ENCODE measurements at regions not wholly inside any gene's neighbourhood (a gene's known extent, or its start where the extent isn't known, plus 50 kb on each side); places are given as distances from the start of the nearest gene placed in this dataset.

DNA sequence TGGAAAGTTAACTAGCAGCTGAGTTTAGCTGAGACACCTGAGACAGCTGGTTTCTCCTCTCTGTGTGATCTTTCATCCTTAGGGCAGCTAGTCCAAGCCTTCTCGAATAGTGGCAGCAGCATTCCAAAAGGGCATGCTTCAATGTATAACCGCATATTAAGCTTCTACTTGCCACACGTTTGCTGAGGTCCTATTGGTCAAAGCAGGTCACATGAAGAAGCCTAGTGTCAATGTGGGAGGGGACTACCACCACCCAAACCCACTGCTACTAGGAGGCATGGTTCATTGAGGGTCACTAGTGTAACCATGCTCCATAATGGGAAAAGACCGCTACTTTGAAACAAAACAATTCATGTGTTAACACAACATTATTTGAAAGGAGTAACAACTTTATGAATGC is 314.9 kb upstream of the SMIM31 start:
- TF ChIP-seq, protein P1, sequence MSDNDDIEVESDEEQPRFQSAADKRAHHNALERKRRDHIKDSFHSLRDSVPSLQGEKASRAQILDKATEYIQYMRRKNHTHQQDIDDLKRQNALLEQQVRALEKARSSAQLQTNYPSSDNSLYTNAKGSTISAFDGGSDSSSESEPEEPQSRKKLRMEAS (IDR thresholded peaks at IDR 0.05; ENCODE audit: low read depth, low read length): no peak
- no peak for TF ChIP-seq POLR2A (IDR thresholded peaks at IDR 0.05; ENCODE audit: extremely low read depth, insufficient read length)

Measured in NB4 (cell line).